Cardiac muscle cell (in vitro differentiated cells and primary cell): ENCODE measurements at regions not wholly inside any gene's neighbourhood (a gene's known extent, or its start where the extent isn't known, plus 50 kb on each side); places are given as distances from the start of the nearest gene placed in this dataset.

Source experiments
- DNase-seq, 2 donors: peaks; one replicate each; pipeline versions ENCODE4 v3.0.0 to v3.0.0-alpha.2; 2010 to 2017; ENCODE audit warnings: low read depth in 1 of 2, low spot score in 1 of 2
- H3K27ac ChIP-seq: fragments of 200-600 bp; sonication (generic); 2 replicates; pipeline ENCODE4 v1.5.1; 2016
- H3K27me3 ChIP-seq: fragments of 200-600 bp; sonication (generic); 2 replicates; pipeline ENCODE4 v1.6.0; 2016; ENCODE audit warnings: control low read depth
- H3K36me3 ChIP-seq: fragments of 200-600 bp; sonication (generic); 2 replicates; pipeline ENCODE4 v1.5.1; 2016; ENCODE audit warnings: control low read depth
- H3K4me1 ChIP-seq: fragments of 200-600 bp; sonication (generic); 2 replicates; pipeline ENCODE4 v1.8.1; 2017; ENCODE audit warnings: low read depth, mild to moderate bottlenecking, mixed run types
- H3K4me3 ChIP-seq: fragments of 200-600 bp; sonication (generic); 2 replicates; pipeline ENCODE4 v1.5.1; 2016; ENCODE audit warnings: mild to moderate bottlenecking
- H3K9me3 ChIP-seq: fragments of 200-600 bp; sonication (generic); 2 replicates; pipeline ENCODE4 v1.5.1; 2017; ENCODE audit warnings: low read depth, mild to moderate bottlenecking, control low read depth
- CTCF ChIP-seq: IDR thresholded peaks from 2 replicates; pipeline ENCODE4 v1.5.1; 2012; ENCODE audit warnings: low read depth, mild to moderate bottlenecking, low read length

- Histone ChIP-seq H3K4me1 (no peaks in the 10 kb centered on the region), H3K36me3 (no peaks in the 10 kb centered on the region), H3K27ac (no peak overlapping the region), H3K27me3 (no peaks in the 10 kb centered on the region), H3K4me3 (no peak overlapping the region), H3K9me3 (no peaks in the 10 kb centered on the region)
- DNase-seq, result no peak
- no peak for TF ChIP-seq CTCF
Measured at GRCh38 chr3:144384241-144384979, 412.8 kb downstream of the DIPK2A start.

- no peaks in the 10 kb centered on the region for H3K4me1 ChIP-seq
- no peak overlapping the region for H3K27ac ChIP-seq
- no peaks in the 10 kb centered on the region for H3K36me3 ChIP-seq
- no peak for DNase-seq
- H3K4me3 ChIP-seq, result no peak overlapping the region
- no peaks in the 10 kb centered on the region for H3K9me3 ChIP-seq
- TF ChIP-seq CTCF, result no peak
- H3K27me3 ChIP-seq, result no peaks in the 10 kb centered on the region
Measured at GRCh38 chr3:144390786-144391185, 419.2 kb downstream of the DIPK2A start.

GRCh38 chr3:144391236-144391635 is 419.6 kb downstream of the DIPK2A start:
- TF ChIP-seq CTCF, result no peak
- DNase-seq, result no peak
- no peaks in the 10 kb centered on the region for H3K36me3 ChIP-seq
- no peaks in the 10 kb centered on the region for H3K9me3 ChIP-seq
- H3K27me3 ChIP-seq, result no peaks in the 10 kb centered on the region
- no peak overlapping the region for H3K27ac ChIP-seq
- no peak overlapping the region for H3K4me3 ChIP-seq
- no peaks in the 10 kb centered on the region for H3K4me1 ChIP-seq

- TF ChIP-seq CTCF, result no peak
- Histone ChIP-seq H3K27me3 (no peaks in the 10 kb centered on the region), H3K4me3 (no peak overlapping the region), H3K9me3 (no peaks in the 10 kb centered on the region), H3K27ac (no peak overlapping the region), H3K36me3 (no peaks in the 10 kb centered on the region), H3K4me1 (no peaks in the 10 kb centered on the region)
- DNase-seq, result no peak
Measured at GRCh38 chr3:144394032-144394431, 422.4 kb downstream of the DIPK2A start.

- Histone ChIP-seq H3K27me3 (no peaks in the 10 kb centered on the region), H3K36me3 (no peaks in the 10 kb centered on the region), H3K4me1 (peaks cover 25% of the 10 kb centered on the region), H3K4me3 (no peak overlapping the region), H3K27ac (no peak overlapping the region), H3K9me3 (no peaks in the 10 kb centered on the region)
- TF ChIP-seq CTCF, result no peak
- DNase-seq, result no peak
Measured at GRCh38 chr3:144402430-144402829, 430.8 kb downstream of the DIPK2A start.

- H3K27me3 ChIP-seq, result no peaks in the 10 kb centered on the region
- H3K27ac ChIP-seq, result peak overlapping the region; percentile 2
- TF ChIP-seq CTCF, result no peak
Measured at GRCh38 chr3:144403040-144403457, 431.4 kb downstream of the DIPK2A start.

More at GRCh38 chr3:144403040-144403457, 431.4 kb downstream of the DIPK2A start:
- no peaks in the 10 kb centered on the region for H3K9me3 ChIP-seq
- no peak overlapping the region for H3K4me3 ChIP-seq
- peaks cover 25% of the 10 kb centered on the region for H3K4me1 ChIP-seq
- peak; percentile 34 to 56 for DNase-seq
- H3K36me3 ChIP-seq, result no peaks in the 10 kb centered on the region
